H1 (cell line): ENCODE measurements at regions not wholly inside any gene's neighbourhood (a gene's known extent, or its start where the extent isn't known, plus 50 kb on each side); places are given as distances from the start of the nearest gene placed in this dataset.

Experiments
- ASH2L ChIP-seq: fragments of 200-600, 300-600 bp; sonication (generic); IDR thresholded peaks from one replicate; pipeline ENCODE4 v1.7.1; 2017; ENCODE audit warnings: low read length
- BACH1 ChIP-seq: IDR thresholded peaks from 2 replicates; pipeline ENCODE4 v1.6.1; 2012; ENCODE audit warnings: low read length, improper control_type of control experiment
- CEBPB ChIP-seq: IDR thresholded peaks from 2 replicates; pipeline ENCODE4 v1.6.1; 2012; ENCODE audit warnings: low read depth, low read length
- CHD2 ChIP-seq: IDR thresholded peaks from 2 replicates; pipeline ENCODE4 v1.6.1; 2012; ENCODE audit warnings: low read length, improper control_type of control experiment
- CTBP2 ChIP-seq: IDR thresholded peaks from 2 replicates; pipeline ENCODE4 v1.7.0; 2011; ENCODE audit warnings: borderline replicate concordance, mild to moderate bottlenecking, moderate library complexity, mixed read lengths, low read length; ENCODE audit not compliant: insufficient read depth, insufficient read length
- EGR1 ChIP-seq: IDR thresholded peaks from 2 replicates; pipeline ENCODE4 v1.6.1; 2011; ENCODE audit warnings: low read depth, low read length, borderline replicate concordance
- EP300 ChIP-seq, 2 experiments: IDR thresholded peaks; 1 replicate in 1 of 2; 2 replicates in 1 of 2; pipeline ENCODE4 v1.6.1; 2011 to 2012; ENCODE audit warnings: low read depth in 2 of 2, low read length in 2 of 2, mild to moderate bottlenecking in 2 of 2, borderline replicate concordance in 1 of 2, inconsistent platforms in 1 of 2, moderate library complexity in 1 of 2
- HDAC2 ChIP-seq, 2 experiments: fragments of 300-600 bp in 1 of 2; sonication (generic) in 1 of 2; IDR thresholded peaks; 2 replicates each; pipeline ENCODE4 v1.6.1; 2011 to 2012; ENCODE audit warnings: low read depth in 2 of 2, low read length in 2 of 2, mild to moderate bottlenecking in 2 of 2, moderate library complexity in 2 of 2, borderline replicate concordance in 1 of 2, inconsistent platforms in 1 of 2
- NANOG ChIP-seq: IDR thresholded peaks from 2 replicates; pipeline ENCODE4 v1.6.1; 2011; ENCODE audit warnings: low read length, low read depth, mild to moderate bottlenecking, inconsistent platforms; ENCODE audit not compliant: insufficient read depth, poor library complexity, severe bottlenecking
- PHF8 ChIP-seq: fragments of 200-600 bp; sonication (generic); conservative IDR thresholded peaks from 2 replicates; pipeline ENCODE4 v1.7.1; 2012; ENCODE audit warnings: low read depth, mild to moderate bottlenecking, inconsistent platforms, low read length, moderate library complexity
- POLR2AphosphoS5 ChIP-seq: IDR thresholded peaks from 2 replicates; pipeline ENCODE4 v1.6.1; 2011; ENCODE audit warnings: low read depth, low read length
- POU5F1 ChIP-seq: IDR thresholded peaks from 2 replicates; pipeline ENCODE4 v1.6.1; 2011; ENCODE audit warnings: low read depth, mild to moderate bottlenecking, low read length, moderate library complexity
- RAD21 ChIP-seq, 2 experiments: IDR thresholded peaks in 1 of 2; conservative IDR thresholded peaks in 1 of 2; 2 replicates each; pipeline ENCODE4 v1.6.1; 2011; ENCODE audit warnings: low read depth in 2 of 2, low read length in 2 of 2, improper control_type of control experiment in 1 of 2, inconsistent platforms in 1 of 2, mild to moderate bottlenecking in 1 of 2, moderate library complexity in 1 of 2
- RNF2 ChIP-seq: fragments of 200-900, 300-1000 bp; sonication (generic); IDR thresholded peaks from 2 replicates; pipeline ENCODE4 v1.7.1; 2016; ENCODE audit warnings: borderline replicate concordance, low read depth, mild to moderate bottlenecking, antibody characterized with exemption, low read length; ENCODE audit not compliant: poor library complexity, severe bottlenecking; ENCODE audit errors: missing control alignments
- SP1 ChIP-seq: IDR thresholded peaks from 2 replicates; pipeline ENCODE4 v1.6.1; 2011; ENCODE audit warnings: low read depth, low read length
- SP4 ChIP-seq: IDR thresholded peaks from 2 replicates; pipeline ENCODE4 v1.6.1; 2012; ENCODE audit warnings: low read length, inconsistent platforms
- SRF ChIP-seq: IDR thresholded peaks from 2 replicates; pipeline ENCODE4 v1.6.1; 2011; ENCODE audit warnings: mild to moderate bottlenecking, low read depth, low read length, moderate library complexity
- YY1 ChIP-seq: IDR thresholded peaks from 2 replicates; pipeline ENCODE4 v1.6.1; 2011; ENCODE audit warnings: low read depth, mild to moderate bottlenecking, low read length
- ZNF274 ChIP-seq: IDR thresholded peaks from 2 replicates; pipeline ENCODE4 v1.7.0; 2012; ENCODE audit warnings: low read length, borderline replicate concordance; ENCODE audit errors: extremely low read depth
- TF ChIP-seq, protein P1 (sequence below): IDR thresholded peaks from 2 replicates; pipeline ENCODE4 v1.6.1; 2012; ENCODE audit warnings: inconsistent platforms
- TF ChIP-seq, protein P2 (sequence below): IDR thresholded peaks from 2 replicates; pipeline ENCODE4 v1.6.1; 2011; ENCODE audit warnings: low read depth, mild to moderate bottlenecking, low read length; ENCODE audit not compliant: insufficient read depth

DNA sequence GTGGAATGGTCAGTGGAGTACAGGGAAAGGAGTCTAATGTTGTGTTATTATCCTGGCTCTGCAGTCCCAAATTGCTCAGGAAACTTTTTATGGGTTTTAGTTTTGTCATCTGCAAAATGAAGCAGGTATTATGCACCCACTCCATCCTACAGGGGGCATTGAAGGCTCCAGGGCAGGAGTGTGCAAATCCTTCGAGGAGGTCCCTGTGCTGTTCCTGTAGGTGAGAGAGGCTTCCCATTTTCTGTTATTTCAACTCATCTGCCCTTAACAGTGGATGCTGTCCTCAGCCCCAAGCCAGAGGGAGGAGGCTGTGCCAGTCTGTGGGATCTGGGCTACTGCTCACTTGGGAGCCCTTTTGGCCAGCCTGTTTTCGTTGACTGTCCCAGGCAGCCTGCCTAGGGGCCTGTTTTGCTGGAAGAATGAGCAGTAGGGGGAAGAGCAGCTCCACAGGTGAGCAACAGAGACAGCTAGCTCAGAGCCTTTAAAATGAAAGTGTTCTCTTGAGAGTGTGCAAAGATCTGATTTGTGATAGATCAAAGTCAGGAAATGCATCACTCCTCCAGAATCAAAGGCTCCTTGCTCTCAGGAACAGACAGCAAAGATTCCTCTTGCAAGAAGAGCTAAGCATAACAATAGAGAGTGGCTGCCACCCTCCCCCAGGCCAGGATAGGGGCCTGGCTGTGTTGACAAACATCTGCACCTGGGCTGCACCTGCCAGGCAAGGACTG lies 317.6 kb upstream of the PROX1 start (continued):
- TF ChIP-seq RNF2 (no peak), PHF8 (no peak), RAD21 (IDR thresholded peaks at IDR 0.05 in 1 of 2, conservative IDR thresholded peaks at IDR 0.05 in 1 of 2; ENCODE audit: low read depth in 2 of 2, low read length in 2 of 2) (peak; percentile 23 to 40), NANOG (peak; percentile 83), YY1 (0 out of 2 replicates have a peak, but pooled peaks have one; percentile 19), BACH1 (no peak), CHD2 (no peak), POU5F1 (peak; percentile 68; the same call in 1 of the 2 replicates), SP4 (no peak), ASH2L (peak; percentile 89), ZNF274 (no peak), POLR2AphosphoS5 (peak; percentile 73; the same call in 1 of the 2 replicates), SP1 (peak; percentile 87), CTBP2 (peak; percentile 51), HDAC2 (IDR thresholded peaks at IDR 0.05; ENCODE audit: borderline replicate concordance in 1 of 2, low read depth in 2 of 2, low read length in 2 of 2) (0 out of 4 replicates have a peak, but pooled peaks of 1 of the 2 experiments have one; percentile 2), EP300 (IDR thresholded peaks at IDR 0.05; ENCODE audit: borderline replicate concordance in 1 of 2, low read depth in 2 of 2, low read length in 2 of 2) (peak in 1 of 2 experiments; percentile 93; a peak in 2 of 3 replicates), SRF (no peak), EGR1 (0 out of 2 replicates have a peak, but pooled peaks have one; percentile 42), CEBPB (no peak)
- TF ChIP-seq, protein P1, sequence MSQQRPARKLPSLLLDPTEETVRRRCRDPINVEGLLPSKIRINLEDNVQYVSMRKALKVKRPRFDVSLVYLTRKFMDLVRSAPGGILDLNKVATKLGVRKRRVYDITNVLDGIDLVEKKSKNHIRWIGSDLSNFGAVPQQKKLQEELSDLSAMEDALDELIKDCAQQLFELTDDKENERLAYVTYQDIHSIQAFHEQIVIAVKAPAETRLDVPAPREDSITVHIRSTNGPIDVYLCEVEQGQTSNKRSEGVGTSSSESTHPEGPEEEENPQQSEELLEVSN, result peak; percentile 72; the same call in 1 of the 2 replicates
- TF ChIP-seq, protein P2, sequence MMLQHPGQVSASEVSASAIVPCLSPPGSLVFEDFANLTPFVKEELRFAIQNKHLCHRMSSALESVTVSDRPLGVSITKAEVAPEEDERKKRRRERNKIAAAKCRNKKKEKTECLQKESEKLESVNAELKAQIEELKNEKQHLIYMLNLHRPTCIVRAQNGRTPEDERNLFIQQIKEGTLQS, result no peak
